RWPE2 (cell line): ENCODE measurements at regions not wholly inside any gene's neighbourhood (a gene's known extent, or its start where the extent isn't known, plus 50 kb on each side); places are given as distances from the start of the nearest gene placed in this dataset.

Source experiments
- ATAC-seq: fragments of 200-7000 bp; cut with Tn5 transposase; 3 replicates; pipeline ENCODE4 v1.9.1; 2021; ENCODE audit warnings: low read depth
- DNase-seq: peaks from one replicate; pipeline ENCODE4 v3.0.0-alpha.2; 2020; ENCODE audit warnings: low spot score
- H3K27ac ChIP-seq: fragments of 450-650 bp; 2 replicates; pipeline ENCODE4 v1.5.1; 2017; ENCODE audit warnings: mild to moderate bottlenecking; ENCODE audit not compliant: poor library complexity, severe bottlenecking
- H3K27me3 ChIP-seq: fragments of 250-450 bp; sonication (Bioruptor Pico); 2 replicates; pipeline ENCODE4 v1.5.1; 2021; ENCODE audit warnings: mild to moderate bottlenecking, moderate library complexity; ENCODE audit not compliant: insufficient read depth, poor library complexity, severe bottlenecking
- H3K36me3 ChIP-seq: fragments of 250-450 bp; sonication (Bioruptor Pico); 2 replicates; pipeline ENCODE4 v1.5.1; 2020; ENCODE audit warnings: low read depth, mild to moderate bottlenecking, moderate library complexity
- H3K4me1 ChIP-seq: fragments of 250-450 bp; sonication (Bioruptor Pico); 2 replicates; pipeline ENCODE4 v1.5.1; 2021; ENCODE audit warnings: mild to moderate bottlenecking, moderate library complexity; ENCODE audit not compliant: insufficient read depth, poor library complexity, severe bottlenecking
- H3K4me3 ChIP-seq: fragments of 250-450 bp; sonication (Bioruptor Pico); 2 replicates; pipeline ENCODE4 v1.5.1; 2021; ENCODE audit warnings: mild to moderate bottlenecking, moderate library complexity; ENCODE audit not compliant: severe bottlenecking
- H3K9me3 ChIP-seq: fragments of 250-450 bp; sonication (Bioruptor Pico); 2 replicates; pipeline ENCODE4 v1.5.1; 2021; ENCODE audit warnings: mild to moderate bottlenecking, moderate library complexity; ENCODE audit not compliant: severe bottlenecking
- TF ChIP-seq, protein P1 (sequence below): fragments of 450-650 bp; IDR thresholded peaks from one replicate; pipeline ENCODE4 v1.5.1; 2017; ENCODE audit warnings: mild to moderate bottlenecking, moderate library complexity; ENCODE audit not compliant: poor library complexity, severe bottlenecking

- no peak for ATAC-seq
- Histone ChIP-seq H3K4me3 (no peak overlapping the region), H3K9me3 (no peaks in the 10 kb centered on the region), H3K27ac (no peak overlapping the region), H3K27me3 (no peaks in the 10 kb centered on the region), H3K4me1 (no peaks in the 10 kb centered on the region), H3K36me3 (no peaks in the 10 kb centered on the region)
- TF ChIP-seq, protein P1, sequence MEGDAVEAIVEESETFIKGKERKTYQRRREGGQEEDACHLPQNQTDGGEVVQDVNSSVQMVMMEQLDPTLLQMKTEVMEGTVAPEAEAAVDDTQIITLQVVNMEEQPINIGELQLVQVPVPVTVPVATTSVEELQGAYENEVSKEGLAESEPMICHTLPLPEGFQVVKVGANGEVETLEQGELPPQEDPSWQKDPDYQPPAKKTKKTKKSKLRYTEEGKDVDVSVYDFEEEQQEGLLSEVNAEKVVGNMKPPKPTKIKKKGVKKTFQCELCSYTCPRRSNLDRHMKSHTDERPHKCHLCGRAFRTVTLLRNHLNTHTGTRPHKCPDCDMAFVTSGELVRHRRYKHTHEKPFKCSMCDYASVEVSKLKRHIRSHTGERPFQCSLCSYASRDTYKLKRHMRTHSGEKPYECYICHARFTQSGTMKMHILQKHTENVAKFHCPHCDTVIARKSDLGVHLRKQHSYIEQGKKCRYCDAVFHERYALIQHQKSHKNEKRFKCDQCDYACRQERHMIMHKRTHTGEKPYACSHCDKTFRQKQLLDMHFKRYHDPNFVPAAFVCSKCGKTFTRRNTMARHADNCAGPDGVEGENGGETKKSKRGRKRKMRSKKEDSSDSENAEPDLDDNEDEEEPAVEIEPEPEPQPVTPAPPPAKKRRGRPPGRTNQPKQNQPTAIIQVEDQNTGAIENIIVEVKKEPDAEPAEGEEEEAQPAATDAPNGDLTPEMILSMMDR = no peak
- no peak for DNase-seq
These were observed 94.8 kb upstream of the OPRM1 start for GRCh38 chr6:153944201-153944600.

DNA sequence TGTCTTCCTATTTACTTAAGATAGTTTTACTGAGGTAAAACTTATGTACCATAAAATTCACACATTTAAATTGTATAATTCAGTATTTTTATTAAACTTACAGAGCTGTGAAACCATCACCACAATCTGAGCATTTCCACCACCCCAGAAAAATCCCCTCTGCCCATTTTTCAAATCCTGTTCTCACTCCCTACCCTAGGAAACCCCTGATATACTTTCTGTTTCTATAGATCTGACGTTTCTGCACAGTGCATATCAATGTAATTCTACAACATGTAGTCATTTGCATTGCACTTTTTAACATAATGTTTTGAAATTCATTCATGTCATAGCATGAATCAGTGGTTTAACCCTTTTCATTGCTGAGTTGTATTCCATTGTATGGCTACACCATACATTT, 96.7 kb upstream of the OPRM1 start:
- H3K4me1 ChIP-seq = no peaks in the 10 kb centered on the region
- TF ChIP-seq, protein P1 = no peak
- ATAC-seq (no peak), DNase-seq (no peak)
- no peaks in the 10 kb centered on the region for H3K36me3 ChIP-seq
- no peaks in the 10 kb centered on the region for H3K9me3 ChIP-seq
- no peak overlapping the region for H3K4me3 ChIP-seq
- H3K27me3 ChIP-seq = no peaks in the 10 kb centered on the region
- H3K27ac ChIP-seq = no peak overlapping the region

GRCh38 chr6:153941768-153942167, 97.3 kb upstream of the OPRM1 start:
- no peaks in the 10 kb centered on the region for H3K27me3 ChIP-seq
- no peaks in the 10 kb centered on the region for H3K36me3 ChIP-seq
- H3K4me3 ChIP-seq = no peak overlapping the region
- no peaks in the 10 kb centered on the region for H3K4me1 ChIP-seq
- DNase-seq (no peak), ATAC-seq (no peak)
- no peaks in the 10 kb centered on the region for H3K9me3 ChIP-seq
- TF ChIP-seq, protein P1 = no peak
- no peak overlapping the region for H3K27ac ChIP-seq

- Histone ChIP-seq H3K27ac (no peak overlapping the region), H3K9me3 (no peaks in the 10 kb centered on the region), H3K4me3 (no peak overlapping the region), H3K27me3 (no peaks in the 10 kb centered on the region), H3K36me3 (no peaks in the 10 kb centered on the region), H3K4me1 (no peaks in the 10 kb centered on the region)
- TF ChIP-seq, protein P1 = no peak
- no peak for ATAC-seq
- DNase-seq = no peak
These were observed 100.2 kb upstream of the OPRM1 start for GRCh38 chr6:153938876-153939275.

GRCh38 chr6:153931431-153931830, 107.6 kb upstream of the OPRM1 start:
- no peak for ATAC-seq
- no peaks in the 10 kb centered on the region for H3K4me1 ChIP-seq
- TF ChIP-seq, protein P1 = no peak
- no peaks in the 10 kb centered on the region for H3K27me3 ChIP-seq
- H3K27ac ChIP-seq = no peak overlapping the region
- H3K9me3 ChIP-seq = no peaks in the 10 kb centered on the region
- H3K4me3 ChIP-seq = no peak overlapping the region
- no peaks in the 10 kb centered on the region for H3K36me3 ChIP-seq
- no peak for DNase-seq
